ENCODE measurements at regions not wholly inside any gene's neighbourhood (a gene's known extent, or its start where the extent isn't known, plus 50 kb on each side); places are given as distances from the start of the nearest gene placed in this dataset.

DNA sequence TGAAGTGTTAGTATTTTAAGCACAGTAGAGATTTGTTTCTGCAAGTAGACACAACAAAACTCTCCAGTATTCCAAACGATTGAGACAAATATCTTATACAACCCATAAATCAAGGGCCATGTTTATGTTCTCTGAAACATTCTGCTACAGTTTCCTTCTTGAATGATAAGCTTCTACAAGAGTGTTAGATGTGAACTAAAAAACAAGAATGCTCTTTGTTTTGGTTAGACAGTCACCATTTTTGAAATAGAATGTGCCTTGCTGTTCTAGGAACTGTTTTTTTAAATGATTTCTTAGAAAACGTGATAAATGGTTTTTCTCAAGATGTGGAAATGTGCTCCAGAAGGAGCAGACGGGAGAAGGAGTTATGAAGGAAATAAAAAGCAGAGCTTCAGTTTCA, 1656.3 kb upstream of the FLRT2 start:
- no peak for DNase-seq (ENCODE audit: extremely low spot score in 2 of 2)
- Histone ChIP-seq H3K4me1 (no peaks in the 10 kb centered on the region), H3K36me3 (no peaks in the 10 kb centered on the region), H3K27me3 (no peaks in the 10 kb centered on the region), H3K4me3 (no peak overlapping the region), H3K9me3 (no peaks in the 10 kb centered on the region), H3K27ac (no peak overlapping the region)
- intact Hi-C loops (cut with DNase I) = no loop called here
- no peak for TF ChIP-seq POLR2A (IDR thresholded peaks at IDR 0.05)
- no peak for TF ChIP-seq POLR2AphosphoS5 (IDR thresholded peaks at IDR 0.05; ENCODE audit: insufficient read depth in 1 of 2, low read depth in 1 of 2)
- TF ChIP-seq, protein P1, sequence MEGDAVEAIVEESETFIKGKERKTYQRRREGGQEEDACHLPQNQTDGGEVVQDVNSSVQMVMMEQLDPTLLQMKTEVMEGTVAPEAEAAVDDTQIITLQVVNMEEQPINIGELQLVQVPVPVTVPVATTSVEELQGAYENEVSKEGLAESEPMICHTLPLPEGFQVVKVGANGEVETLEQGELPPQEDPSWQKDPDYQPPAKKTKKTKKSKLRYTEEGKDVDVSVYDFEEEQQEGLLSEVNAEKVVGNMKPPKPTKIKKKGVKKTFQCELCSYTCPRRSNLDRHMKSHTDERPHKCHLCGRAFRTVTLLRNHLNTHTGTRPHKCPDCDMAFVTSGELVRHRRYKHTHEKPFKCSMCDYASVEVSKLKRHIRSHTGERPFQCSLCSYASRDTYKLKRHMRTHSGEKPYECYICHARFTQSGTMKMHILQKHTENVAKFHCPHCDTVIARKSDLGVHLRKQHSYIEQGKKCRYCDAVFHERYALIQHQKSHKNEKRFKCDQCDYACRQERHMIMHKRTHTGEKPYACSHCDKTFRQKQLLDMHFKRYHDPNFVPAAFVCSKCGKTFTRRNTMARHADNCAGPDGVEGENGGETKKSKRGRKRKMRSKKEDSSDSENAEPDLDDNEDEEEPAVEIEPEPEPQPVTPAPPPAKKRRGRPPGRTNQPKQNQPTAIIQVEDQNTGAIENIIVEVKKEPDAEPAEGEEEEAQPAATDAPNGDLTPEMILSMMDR (IDR thresholded peaks at IDR 0.05) = no peak

DNA sequence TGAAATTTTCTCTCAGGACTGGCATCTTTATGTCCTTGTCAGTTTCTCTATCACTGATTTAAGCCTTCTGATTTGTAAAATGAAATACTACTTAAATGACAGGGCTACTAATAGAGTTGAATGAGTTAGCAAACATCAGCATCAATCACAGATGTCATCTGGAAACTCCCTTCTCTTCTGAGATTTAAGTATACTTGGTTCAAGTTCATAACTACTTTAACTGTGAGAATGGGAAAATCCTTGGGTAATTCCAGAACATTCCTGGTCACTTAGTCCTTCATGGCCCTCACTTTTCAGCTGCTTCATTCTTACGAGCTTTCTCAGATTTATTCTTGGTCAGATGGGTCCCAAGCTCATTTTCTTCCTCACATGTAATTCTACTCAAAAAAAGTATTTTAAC, 1655.3 kb upstream of the FLRT2 start:
- TF ChIP-seq POLR2A (IDR thresholded peaks at IDR 0.05) = no peak
- TF ChIP-seq, protein P1 (IDR thresholded peaks at IDR 0.05) = no peak
- no peak for TF ChIP-seq POLR2AphosphoS5 (IDR thresholded peaks at IDR 0.05; ENCODE audit: insufficient read depth in 1 of 2, low read depth in 1 of 2)
- H3K27me3 ChIP-seq = no peaks in the 10 kb centered on the region
- H3K4me3 ChIP-seq = no peak overlapping the region
- no peak for DNase-seq (ENCODE audit: extremely low spot score in 2 of 2)
- intact Hi-C loops (cut with DNase I) = no loop called here
- H3K27ac ChIP-seq = no peak overlapping the region
- no peaks in the 10 kb centered on the region for H3K36me3 ChIP-seq
- H3K9me3 ChIP-seq = no peaks in the 10 kb centered on the region
- H3K4me1 ChIP-seq = no peaks in the 10 kb centered on the region

- intact Hi-C loops (cut with DNase I) = no loop called here
- no peaks in the 10 kb centered on the region for H3K36me3 ChIP-seq
- no peaks in the 10 kb centered on the region for H3K9me3 ChIP-seq
- no peak overlapping the region for H3K27ac ChIP-seq
- H3K27me3 ChIP-seq = no peaks in the 10 kb centered on the region
- DNase-seq (ENCODE audit: extremely low spot score in 2 of 2) = no peak
- TF ChIP-seq, protein P1 (IDR thresholded peaks at IDR 0.05) = no peak
- TF ChIP-seq POLR2A (IDR thresholded peaks at IDR 0.05) = no peak
- no peak for TF ChIP-seq POLR2AphosphoS5 (IDR thresholded peaks at IDR 0.05; ENCODE audit: insufficient read depth in 1 of 2, low read depth in 1 of 2)
- H3K4me1 ChIP-seq = no peaks in the 10 kb centered on the region
- H3K4me3 ChIP-seq = no peak overlapping the region
Measured at GRCh38 chr14:83883732-83884131, 1646.2 kb upstream of the FLRT2 start.

- TF ChIP-seq, protein P1 (IDR thresholded peaks at IDR 0.05) = no peak
- TF ChIP-seq POLR2AphosphoS5 (IDR thresholded peaks at IDR 0.05; ENCODE audit: insufficient read depth in 1 of 2, low read depth in 1 of 2) = no peak
- Histone ChIP-seq H3K36me3 (no peaks in the 10 kb centered on the region), H3K4me1 (no peaks in the 10 kb centered on the region), H3K9me3 (no peaks in the 10 kb centered on the region), H3K27ac (no peak overlapping the region), H3K4me3 (no peak overlapping the region), H3K27me3 (no peaks in the 10 kb centered on the region)
- no peak for DNase-seq (ENCODE audit: extremely low spot score in 2 of 2)
- intact Hi-C loops (cut with DNase I) = no loop called here
Measured at GRCh38 chr14:83885837-83886293, 1644.1 kb upstream of the FLRT2 start.

DNA sequence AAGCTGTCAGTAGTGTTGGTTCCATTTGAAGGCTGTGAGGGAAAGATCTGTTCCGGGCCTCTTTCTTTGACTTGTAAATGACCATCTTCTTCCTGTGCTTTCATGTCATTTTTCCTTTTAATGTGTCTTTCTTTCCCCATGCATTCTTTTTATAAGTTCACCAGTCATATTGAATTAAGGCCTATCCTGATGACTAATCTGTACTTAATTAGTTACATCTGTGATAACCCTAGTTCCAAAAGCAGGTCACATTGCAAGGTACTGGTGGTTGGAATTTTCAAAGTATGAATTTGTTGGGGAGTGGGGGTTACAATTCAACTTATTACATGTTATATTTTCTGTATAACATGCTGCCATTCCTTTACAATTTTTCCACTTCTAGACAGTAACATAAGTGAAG, 1642.1 kb upstream of the FLRT2 start:
- Histone ChIP-seq H3K4me1 (no peaks in the 10 kb centered on the region), H3K27me3 (no peaks in the 10 kb centered on the region), H3K27ac (no peak overlapping the region), H3K4me3 (no peak overlapping the region), H3K36me3 (no peaks in the 10 kb centered on the region), H3K9me3 (no peaks in the 10 kb centered on the region)
- DNase-seq (ENCODE audit: extremely low spot score in 2 of 2) = no peak
- TF ChIP-seq, protein P1 (IDR thresholded peaks at IDR 0.05) = no peak
- no peak for TF ChIP-seq POLR2A (IDR thresholded peaks at IDR 0.05)
- TF ChIP-seq POLR2AphosphoS5 (IDR thresholded peaks at IDR 0.05; ENCODE audit: insufficient read depth in 1 of 2, low read depth in 1 of 2) = no peak
- intact Hi-C loops (cut with DNase I) = no loop called here

Data from vagina (tissue), 2 donors.